Fibroblast of lung (primary cell): ENCODE measurements at regions not wholly inside any gene's neighbourhood (a gene's known extent, or its start where the extent isn't known, plus 50 kb on each side); places are given as distances from the start of the nearest gene placed in this dataset.

ENCODE experiments used
- DNase-seq, 2 donors: peaks; one replicate each; pipeline versions ENCODE4 v3.0.0 to v3.0.0-alpha.2; 2010; ENCODE audit warnings: low read depth in 2 of 2
- H2AFZ ChIP-seq: 2 replicates; pipeline ENCODE4 v1.5.1; 2012; ENCODE audit warnings: low read length, control low read depth, inconsistent platforms
- H3K27ac ChIP-seq: 2 replicates; pipeline ENCODE4 v1.5.1; 2011; ENCODE audit warnings: low read length, control low read depth; ENCODE audit not compliant: insufficient read depth
- H3K27me3 ChIP-seq: 2 replicates; pipeline ENCODE4 v1.5.1; 2011; ENCODE audit warnings: mild to moderate bottlenecking, low read length; ENCODE audit not compliant: control insufficient read depth, insufficient read depth
- H3K36me3 ChIP-seq: 2 replicates; pipeline ENCODE4 v1.5.1; 2011; ENCODE audit warnings: low read length; ENCODE audit not compliant: control insufficient read depth, insufficient read depth
- H3K4me1 ChIP-seq: 2 replicates; pipeline ENCODE4 v1.5.1; 2011; ENCODE audit warnings: low read length; ENCODE audit not compliant: control insufficient read depth, insufficient read depth; ENCODE audit errors: extremely low read depth
- H3K4me2 ChIP-seq: 2 replicates; pipeline ENCODE4 v1.5.1; 2011; ENCODE audit warnings: low read length, control low read depth; ENCODE audit not compliant: insufficient read depth; ENCODE audit errors: extremely low read depth
- H3K4me3 ChIP-seq, 4 experiments: fragments of 200-600 bp in 1 of 4; sonication (generic) in 1 of 4; replicated peaks in 1 of 4; 2 replicates each; pipeline ENCODE4 v1.5.1; 2011 to 2016; ENCODE audit warnings: low read length in 4 of 4, low read depth in 3 of 4, mild to moderate bottlenecking in 3 of 4, control low read depth in 2 of 4, inconsistent platforms in 1 of 4, mixed read lengths in 1 of 4; ENCODE audit not compliant: insufficient read depth in 1 of 4; ENCODE audit errors: control extremely low read depth in 1 of 4
- H3K79me2 ChIP-seq: 2 replicates; pipeline ENCODE4 v1.5.1; 2012; ENCODE audit warnings: mild to moderate bottlenecking, low read length, inconsistent platforms; ENCODE audit not compliant: control insufficient read depth, insufficient read depth
- H3K9ac ChIP-seq: 2 replicates; pipeline ENCODE4 v1.5.1; 2011; ENCODE audit warnings: mild to moderate bottlenecking, low read length, control low read depth; ENCODE audit not compliant: insufficient read depth
- H3K9me3 ChIP-seq: 2 replicates; pipeline ENCODE4 v1.5.1; 2012; ENCODE audit warnings: low read depth, low read length; ENCODE audit not compliant: control insufficient read depth, insufficient read depth
- H4K20me1 ChIP-seq: 2 replicates; pipeline ENCODE4 v1.5.1; 2011; ENCODE audit warnings: low read length; ENCODE audit not compliant: control insufficient read depth, insufficient read depth; ENCODE audit errors: extremely low read depth
- CTCF ChIP-seq, 2 donors: IDR thresholded peaks in 1 of 2; conservative IDR thresholded peaks in 1 of 2; 1 replicate in 1 of 2; 2 replicates in 1 of 2; pipeline ENCODE4 v1.5.1; 2011 to 2012; ENCODE audit warnings: low read length in 2 of 2, control low read depth in 1 of 2, inconsistent platforms in 1 of 2, low read depth in 1 of 2, mild to moderate bottlenecking in 1 of 2
- EZH2 ChIP-seq: IDR thresholded peaks from 2 replicates; pipeline ENCODE4 v1.5.1; 2012; ENCODE audit warnings: low read length, control low read depth, mild to moderate bottlenecking; ENCODE audit errors: missing control alignments

GRCh38 chr11:39661890-39662289, 1797.6 kb downstream of the LRRC4C start:
- TF ChIP-seq EZH2 (no peak), CTCF (conservative IDR thresholded peaks at IDR 0.05 in 1 of 2, IDR thresholded peaks at IDR 0.05 in 1 of 2; ENCODE audit: low read depth in 1 of 2, low read length in 2 of 2) (no peak)
- H2AFZ ChIP-seq: no peak overlapping the region
- H3K36me3 ChIP-seq: no peaks in the 10 kb centered on the region
- H3K79me2 ChIP-seq: no peaks in the 10 kb centered on the region
- H3K9ac ChIP-seq: no peak overlapping the region
- DNase-seq: peak in 1 of 2 donors; percentile 25
- no peaks in the 10 kb centered on the region for H3K9me3 ChIP-seq
- no peak overlapping the region for H3K4me3 ChIP-seq
- no peak overlapping the region for H3K4me2 ChIP-seq
- no peaks in the 10 kb centered on the region for H3K4me1 ChIP-seq
- no peaks in the 10 kb centered on the region for H4K20me1 ChIP-seq
- H3K27ac ChIP-seq: no peak overlapping the region
- H3K27me3 ChIP-seq: no peaks in the 10 kb centered on the region

- no peak overlapping the region for H3K27ac ChIP-seq
- no peak for DNase-seq
- H3K79me2 ChIP-seq: no peaks in the 10 kb centered on the region
- no peaks in the 10 kb centered on the region for H3K36me3 ChIP-seq
- H3K4me3 ChIP-seq: no peak overlapping the region
- H3K27me3 ChIP-seq: no peaks in the 10 kb centered on the region
- H2AFZ ChIP-seq: no peak overlapping the region
- no peak overlapping the region for H3K4me2 ChIP-seq
- no peak overlapping the region for H3K9ac ChIP-seq
- H3K9me3 ChIP-seq: no peaks in the 10 kb centered on the region
- TF ChIP-seq CTCF (conservative IDR thresholded peaks at IDR 0.05 in 1 of 2, IDR thresholded peaks at IDR 0.05 in 1 of 2; ENCODE audit: low read depth in 1 of 2, low read length in 2 of 2) (no peak), EZH2 (no peak)
- no peaks in the 10 kb centered on the region for H4K20me1 ChIP-seq
- H3K4me1 ChIP-seq: no peaks in the 10 kb centered on the region
Measured at GRCh38 chr11:39651857-39652461, 1807.5 kb downstream of the LRRC4C start.

GRCh38 chr11:39641751-39642150, 1817.7 kb downstream of the LRRC4C start:
- no peak overlapping the region for H2AFZ ChIP-seq
- no peaks in the 10 kb centered on the region for H3K79me2 ChIP-seq

More at GRCh38 chr11:39641751-39642150, 1817.7 kb downstream of the LRRC4C start:
- Histone ChIP-seq H3K27me3 (no peaks in the 10 kb centered on the region), H3K36me3 (no peaks in the 10 kb centered on the region), H3K4me1 (no peaks in the 10 kb centered on the region), H3K4me3 (no peak overlapping the region), H4K20me1 (no peaks in the 10 kb centered on the region), H3K4me2 (no peak overlapping the region), H3K9ac (no peak overlapping the region), H3K9me3 (no peaks in the 10 kb centered on the region), H3K27ac (no peak overlapping the region)
- DNase-seq: peak in 1 of 2 donors; percentile 8
- TF ChIP-seq EZH2 (no peak), CTCF (conservative IDR thresholded peaks at IDR 0.05 in 1 of 2, IDR thresholded peaks at IDR 0.05 in 1 of 2; ENCODE audit: low read depth in 1 of 2, low read length in 2 of 2) (no peak)
